HG03139 (cell line): ENCODE measurements at regions not wholly inside any gene's neighbourhood (a gene's known extent, or its start where the extent isn't known, plus 50 kb on each side); places are given as distances from the start of the nearest gene placed in this dataset.

Experiments
- ATAC-seq: cut with Tn5 transposase; IDR thresholded peaks from one replicate; pipeline ENCODE4 v1.9.1; 2021; ENCODE audit not compliant: unreplicated experiment

DNA sequence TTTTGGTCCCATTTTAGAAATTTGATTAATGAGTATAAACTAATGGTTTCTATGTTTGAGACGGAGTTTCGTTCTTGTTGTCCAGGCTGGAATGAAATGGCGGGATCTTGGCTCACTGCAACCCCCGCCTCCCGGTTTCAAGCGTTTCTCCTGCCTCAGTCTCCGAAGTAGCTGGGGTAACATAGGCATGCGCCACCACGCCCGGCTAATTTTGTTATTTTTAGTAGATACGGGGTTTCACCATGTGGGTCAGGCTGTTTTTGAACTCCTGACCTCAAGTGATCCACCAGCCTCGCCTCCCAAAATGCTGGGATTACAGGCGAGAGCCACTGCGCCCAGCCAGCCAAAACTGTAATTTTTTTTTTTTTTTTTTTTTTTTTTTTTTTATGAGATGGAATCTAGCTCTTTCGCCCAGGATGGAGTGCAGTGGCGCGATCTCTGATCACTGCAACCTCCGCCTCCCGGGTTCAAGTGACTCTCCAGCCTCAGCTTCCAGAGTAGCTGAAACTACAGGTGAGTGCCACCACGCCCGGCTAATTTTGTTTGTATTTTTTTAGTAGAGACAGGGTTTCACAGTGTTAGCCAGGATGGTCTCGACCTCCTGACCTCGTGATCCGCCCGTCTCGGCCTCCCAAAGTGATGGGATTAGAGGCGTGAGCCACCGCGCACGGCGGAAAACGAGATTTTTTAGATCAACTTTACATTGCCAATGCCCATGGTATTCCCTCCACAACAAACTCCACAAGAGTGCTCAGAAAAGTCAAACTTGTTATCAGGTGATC lies 127.8 kb downstream of the HFE start:
- ATAC-seq: no peak

DNA sequence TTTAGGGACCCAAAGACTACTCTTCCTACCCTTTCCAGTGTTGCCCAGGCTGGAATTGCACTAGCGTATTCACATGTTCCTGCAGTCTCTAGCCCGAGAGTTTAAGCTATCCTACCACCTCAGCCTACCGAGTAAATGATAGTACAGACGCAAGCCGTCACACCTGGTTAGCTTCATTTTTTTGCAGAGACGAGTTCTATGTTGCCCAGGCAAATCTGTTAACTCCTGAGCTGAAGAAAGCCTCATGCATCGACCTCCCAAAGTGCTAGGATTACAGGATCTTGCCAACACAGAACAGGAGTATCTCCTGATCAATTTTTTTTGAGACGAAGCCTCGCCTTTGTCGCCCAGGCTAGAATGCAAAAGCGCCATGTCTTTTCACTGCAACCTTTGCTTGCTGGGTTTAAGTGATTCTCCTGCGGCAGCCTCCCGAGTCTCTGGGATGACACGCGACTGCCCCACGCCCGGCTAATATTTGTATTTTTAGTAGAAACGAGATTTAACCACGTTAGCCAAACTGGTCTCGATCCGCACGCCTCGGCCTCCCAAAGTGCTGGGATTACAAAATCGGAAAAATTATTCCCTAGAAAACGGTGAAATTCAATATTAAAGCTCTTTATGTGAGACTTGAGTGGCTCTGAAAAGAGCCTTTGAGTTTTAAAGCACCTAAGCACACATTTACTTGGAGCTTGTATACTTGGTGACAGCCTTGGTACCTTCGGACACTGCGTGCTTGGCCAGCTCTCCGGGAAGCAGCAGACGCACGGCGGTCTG lies 128.5 kb downstream of the HFE start:
- ATAC-seq: peak; percentile 20

DNA sequence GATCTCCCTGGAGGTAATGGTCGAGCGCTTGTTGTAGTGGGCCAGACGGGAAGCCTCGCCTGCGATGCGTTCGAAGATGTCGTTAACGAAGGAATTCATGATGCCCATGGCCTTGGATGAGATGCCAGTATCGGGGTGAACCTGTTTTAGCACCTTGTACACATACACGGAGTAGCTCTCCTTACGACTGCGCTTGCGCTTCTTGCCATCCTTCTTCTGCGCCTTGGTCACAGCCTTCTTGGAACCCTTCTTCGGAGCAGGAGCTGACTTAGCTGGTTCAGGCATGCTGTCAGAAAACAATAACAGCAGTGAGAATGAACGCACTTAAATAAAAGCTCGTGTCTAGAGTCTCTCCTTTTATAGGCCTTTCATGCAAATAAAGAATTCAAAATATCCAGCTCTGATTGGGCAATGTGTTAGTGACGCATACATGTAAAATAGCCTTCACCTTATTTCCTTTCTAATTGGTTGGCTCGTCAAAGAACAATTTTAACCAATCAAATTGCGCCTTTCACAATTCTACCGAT lies 129.2 kb downstream of the HFE start:
- ATAC-seq: peak; percentile 62

DNA sequence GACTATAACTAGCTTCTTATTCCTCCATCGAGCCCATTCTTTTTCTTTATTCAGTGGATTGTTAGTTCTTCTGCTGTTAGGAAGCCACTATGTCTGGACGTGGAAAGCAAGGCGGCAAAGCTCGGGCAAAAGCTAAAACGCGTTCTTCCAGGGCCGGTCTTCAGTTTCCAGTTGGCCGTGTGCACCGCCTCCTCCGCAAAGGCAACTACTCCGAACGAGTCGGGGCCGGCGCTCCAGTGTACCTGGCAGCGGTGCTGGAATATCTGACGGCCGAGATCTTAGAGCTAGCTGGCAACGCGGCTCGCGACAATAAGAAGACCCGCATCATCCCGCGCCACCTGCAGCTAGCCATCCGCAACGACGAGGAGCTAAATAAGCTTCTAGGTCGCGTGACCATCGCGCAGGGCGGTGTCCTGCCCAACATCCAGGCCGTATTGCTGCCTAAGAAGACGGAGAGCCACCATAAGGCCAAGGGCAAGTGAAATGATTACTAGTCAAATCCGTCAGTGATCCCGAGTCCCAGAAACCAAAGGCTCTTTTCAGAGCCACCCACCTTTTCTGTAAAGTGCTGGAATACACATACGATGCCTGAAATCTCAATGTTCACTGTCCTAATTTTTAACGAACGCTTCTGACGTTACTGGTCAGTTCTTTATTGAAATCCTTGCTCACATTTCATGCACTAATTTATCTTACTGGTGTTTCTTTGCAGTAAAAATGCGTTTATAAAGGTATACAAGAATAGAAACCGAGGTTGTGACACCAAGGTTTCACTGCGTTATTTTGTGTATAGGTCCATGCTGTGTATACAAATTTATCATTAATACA lies 129.9 kb downstream of the HFE start:
- ATAC-seq: peak; percentile 40

DNA sequence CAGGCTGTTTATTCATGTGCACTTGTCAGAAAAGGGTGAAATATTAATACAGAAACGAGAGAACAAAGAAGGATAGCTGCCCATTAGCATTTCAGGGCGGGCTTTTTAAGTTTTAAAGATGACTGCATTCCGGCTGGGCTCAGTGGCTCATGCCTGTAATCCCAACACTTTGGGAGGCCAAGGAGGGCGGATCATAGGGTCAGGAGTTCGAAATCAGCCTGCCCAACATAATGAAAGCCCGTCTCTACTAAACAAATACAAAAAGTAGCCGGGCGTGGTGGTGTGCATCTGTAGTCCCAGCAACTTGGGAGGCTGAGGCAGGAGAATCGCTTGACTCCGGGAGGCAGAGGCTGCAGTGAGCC lies 130.5 kb downstream of the HFE start:
- no peak for ATAC-seq

DNA sequence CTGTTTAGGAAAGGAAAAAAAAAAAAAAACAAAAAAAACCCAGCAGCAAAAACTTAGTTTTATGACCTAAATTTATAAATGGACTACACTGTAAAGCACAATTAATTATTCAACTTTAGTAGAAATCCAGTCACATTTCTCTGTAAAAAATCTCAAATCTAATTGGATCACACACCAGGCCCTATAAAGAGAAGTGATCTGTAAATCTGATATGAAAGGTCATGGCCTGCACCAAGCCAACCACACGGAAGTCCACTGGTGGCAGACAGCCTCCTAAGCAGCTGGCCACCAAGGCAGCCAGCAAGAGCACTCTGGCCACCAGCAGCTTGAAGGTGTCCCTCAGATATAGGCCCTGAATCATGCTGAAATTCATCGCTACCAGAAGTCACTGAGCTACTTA lies 131.6 kb downstream of the HFE start:
- no peak for ATAC-seq

DNA sequence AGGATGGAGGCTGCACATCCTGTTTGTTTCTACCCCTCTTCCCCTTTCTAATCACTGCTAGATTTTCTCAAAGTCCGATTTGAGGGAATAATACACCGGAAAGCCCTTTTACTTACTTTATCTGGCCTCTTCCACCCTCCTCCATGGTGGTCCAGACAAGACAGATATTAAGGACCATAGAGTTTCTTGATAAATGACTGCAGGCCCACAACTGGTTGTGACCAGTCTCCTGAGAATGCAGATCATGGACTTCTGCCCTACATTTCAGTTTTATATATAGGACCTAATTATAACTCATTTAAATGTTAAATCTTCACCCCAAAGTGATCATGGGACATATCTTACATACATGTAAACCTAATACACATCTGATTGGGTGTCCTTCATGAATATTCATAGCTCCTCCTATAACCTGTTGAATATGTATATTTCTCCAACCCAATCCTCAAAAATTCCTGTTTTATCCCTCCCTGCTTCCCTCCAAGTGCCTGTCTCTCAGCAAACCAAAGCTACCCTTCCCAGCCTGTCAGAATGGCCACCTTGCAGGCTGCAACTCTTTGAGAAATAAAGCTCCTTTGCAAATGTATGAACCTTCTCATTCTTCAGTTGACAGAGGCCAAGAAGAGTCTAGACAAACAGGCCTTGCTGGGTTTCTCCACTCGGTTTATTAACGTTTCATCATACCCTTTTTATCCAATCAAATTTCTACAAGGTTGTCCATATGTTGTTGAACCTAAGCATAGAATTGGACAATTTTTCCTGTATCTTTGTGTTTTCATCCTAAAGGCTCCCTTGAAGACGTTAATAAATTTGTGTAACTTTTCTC lies 133.1 kb downstream of the HFE start:
- no peak for ATAC-seq

DNA sequence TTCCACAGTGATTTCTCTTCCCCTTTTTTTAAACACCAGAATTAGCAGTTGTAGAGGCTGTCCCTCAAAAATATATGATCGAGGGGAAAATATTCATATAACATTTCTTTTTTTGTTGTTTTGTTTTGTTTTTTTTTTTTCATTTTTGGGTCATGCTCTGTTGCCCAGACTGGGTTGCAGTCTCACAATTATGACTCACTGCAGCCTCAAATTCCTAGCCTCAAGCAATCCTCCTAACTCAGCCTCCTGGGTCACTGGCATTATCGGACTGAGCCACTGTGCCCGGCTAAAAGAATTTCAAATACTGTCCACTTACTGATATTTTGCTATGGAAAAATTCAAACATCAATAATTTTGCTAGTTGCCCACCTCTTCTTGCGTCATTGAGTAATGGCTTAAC lies 134.0 kb downstream of the HFE start:
- ATAC-seq: no peak

DNA sequence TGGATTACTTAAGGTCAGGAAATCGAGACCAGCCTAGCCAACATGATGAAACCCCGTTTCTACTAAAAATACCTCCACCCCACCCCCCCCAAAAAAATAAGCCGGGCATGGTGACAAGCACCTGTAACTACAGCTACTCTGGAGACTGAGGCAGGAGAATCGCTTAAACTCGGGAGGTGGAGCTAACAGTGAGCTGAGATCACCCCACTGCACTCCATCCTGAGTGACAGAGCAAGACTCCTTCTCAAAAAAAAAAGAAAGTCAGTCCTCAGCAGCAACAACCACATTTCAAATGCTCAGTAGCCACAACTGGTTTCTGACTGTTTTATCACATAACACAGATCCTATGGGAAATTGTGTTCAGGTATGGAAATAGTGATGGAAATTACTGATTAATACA lies 135.3 kb downstream of the HFE start:
- no peak for ATAC-seq

DNA sequence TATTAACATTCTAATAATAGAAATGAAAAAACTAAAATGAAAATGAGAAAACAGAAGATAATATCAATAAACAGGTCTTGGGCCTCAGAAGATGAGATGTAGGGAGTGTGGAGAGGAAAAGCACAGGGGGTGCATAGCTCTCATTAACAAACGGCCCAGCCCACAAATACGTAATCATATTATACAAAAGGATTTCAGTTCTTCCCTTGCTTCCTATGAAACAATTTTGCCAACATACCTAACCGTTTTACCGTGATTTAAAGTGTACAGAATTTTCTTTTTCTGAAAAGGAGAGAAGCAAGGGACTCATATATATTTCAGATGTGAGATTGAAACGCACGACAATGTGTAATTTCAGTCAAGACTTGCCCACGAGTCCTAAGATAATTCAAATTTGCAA lies 136.0 kb downstream of the HFE start:
- no peak for ATAC-seq

DNA sequence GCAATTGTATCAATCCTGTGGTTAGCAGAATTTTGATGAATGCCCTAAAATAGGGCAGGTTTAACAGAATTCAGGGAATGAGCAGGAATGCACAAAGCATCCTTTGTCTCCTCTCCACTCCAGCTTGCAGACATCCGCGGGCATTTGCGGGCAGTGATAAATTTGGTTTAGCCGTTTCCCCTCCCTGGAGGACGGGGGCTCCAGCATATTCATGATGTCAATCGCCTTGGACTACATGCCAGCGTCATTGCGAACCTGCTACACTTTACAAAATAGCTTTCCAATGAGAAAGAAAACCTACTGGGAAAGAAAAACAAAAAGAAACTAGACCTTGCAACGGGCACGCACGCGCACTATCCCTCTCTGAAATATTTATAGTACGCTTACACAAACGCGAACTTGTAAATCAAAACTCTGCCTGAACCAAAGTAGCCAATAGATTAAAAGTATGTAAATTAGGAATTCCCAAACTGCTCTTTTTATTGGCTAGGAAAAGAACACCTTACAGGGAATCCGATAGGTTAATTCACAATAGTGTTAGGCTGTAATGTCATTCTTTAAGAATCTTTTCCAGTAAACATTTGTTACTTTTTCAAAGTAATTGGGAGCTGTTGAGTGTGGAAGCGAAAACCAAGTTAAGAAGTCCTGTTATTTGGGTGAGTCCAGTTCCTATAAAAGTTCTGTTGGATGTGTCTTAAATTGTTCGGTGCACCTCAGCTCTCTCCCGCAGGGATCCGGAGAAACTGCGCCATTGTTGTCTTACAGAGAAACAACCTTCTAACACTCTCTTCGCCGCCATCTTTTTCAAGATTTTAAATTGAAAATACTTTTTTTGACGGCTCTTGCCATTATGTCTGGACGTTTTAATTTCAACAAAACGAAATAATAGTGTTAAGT lies 136.7 kb downstream of the HFE start:
- ATAC-seq: peak; percentile 52

DNA sequence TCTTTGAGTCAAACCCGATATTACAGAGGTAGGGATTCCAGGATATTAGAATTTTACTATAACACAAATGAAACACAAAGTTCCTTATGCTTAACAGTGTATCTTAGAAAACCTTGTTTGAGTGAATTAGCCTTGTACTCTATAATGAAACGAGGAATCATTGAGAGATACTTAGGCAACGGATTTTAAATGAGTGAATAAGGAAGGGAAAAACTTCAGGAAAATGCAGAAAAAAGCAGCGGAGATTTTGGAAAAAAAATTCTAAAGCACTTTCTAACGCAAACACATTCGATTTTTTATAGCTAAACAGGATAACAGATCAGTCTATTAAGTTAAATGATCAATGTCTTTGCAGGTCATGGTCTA lies 137.3 kb downstream of the HFE start:
- no peak for ATAC-seq

DNA sequence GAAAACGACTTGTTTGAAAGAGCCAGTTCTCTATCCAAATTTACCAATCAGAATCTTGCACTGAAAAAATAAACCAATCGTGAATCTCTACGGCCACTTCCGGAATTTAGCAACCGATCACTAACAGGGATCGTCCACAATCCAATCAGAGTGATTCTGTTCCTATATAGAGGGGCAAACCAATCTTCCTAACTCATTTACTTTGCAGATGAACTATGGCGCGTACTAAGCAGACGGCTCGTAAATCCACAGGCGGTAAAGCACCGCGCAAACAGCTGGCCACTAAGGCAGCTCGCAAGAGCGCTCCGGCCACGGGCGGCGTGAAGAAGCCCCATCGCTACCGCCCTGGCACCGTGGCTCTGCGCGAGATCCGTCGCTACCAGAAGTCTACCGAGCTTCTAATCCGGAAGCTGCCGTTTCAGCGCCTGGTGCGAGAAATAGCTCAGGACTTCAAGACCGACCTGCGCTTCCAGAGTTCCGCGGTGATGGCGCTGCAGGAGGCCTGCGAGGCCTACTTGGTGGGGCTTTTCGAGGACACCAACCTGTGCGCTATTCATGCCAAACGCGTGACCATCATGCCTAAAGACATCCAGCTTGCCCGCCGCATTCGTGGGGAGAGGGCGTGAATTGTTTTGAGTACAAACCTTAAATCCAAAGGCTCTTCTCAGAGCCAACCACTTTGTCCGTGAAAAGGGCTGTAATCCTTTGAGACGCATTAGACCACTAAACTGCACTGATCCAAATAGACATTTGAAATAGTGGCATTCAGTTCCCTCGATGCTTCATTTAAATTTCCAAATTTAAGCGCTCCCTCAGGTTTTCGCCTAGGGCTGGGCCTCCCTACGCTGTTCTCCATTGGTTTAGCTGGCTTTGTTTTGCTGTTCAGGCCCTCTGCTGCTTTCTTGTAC lies 138.0 kb downstream of the HFE start:
- no peak for ATAC-seq

DNA sequence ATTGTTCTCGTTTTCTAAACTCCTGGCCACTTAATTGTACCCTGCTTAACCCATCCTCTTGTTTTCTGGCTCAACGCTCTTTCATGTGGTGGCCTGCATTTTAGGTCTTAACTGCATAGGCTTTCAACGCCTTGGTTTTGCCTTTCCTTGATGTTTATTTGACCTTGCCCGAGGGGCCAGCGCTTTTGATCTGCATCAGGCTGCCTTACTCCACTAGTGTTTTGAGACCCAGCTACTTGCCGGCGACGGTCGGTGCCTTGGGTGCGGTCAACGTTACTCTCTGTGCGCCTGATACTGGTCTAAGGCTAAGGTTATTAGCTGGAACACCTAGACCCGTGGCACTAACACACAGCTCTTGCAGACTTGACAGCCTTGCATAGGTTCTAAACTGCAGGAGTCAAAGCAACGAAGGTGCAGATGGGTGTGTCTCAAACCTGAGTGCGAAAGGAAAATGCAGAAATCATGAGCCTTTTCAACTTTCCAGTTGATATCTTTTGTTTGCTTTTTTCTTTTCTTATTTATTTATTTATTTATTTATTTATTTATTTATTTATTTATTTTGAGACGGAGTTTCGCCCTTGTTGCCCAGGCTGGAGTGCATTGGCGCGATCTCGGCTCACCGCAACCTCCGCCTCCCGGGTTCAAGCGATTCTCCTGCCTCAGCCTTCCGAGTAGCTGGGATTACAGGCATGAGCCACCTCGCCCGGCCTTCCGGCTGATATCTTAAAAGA lies 138.8 kb downstream of the HFE start:
- ATAC-seq: no peak

DNA sequence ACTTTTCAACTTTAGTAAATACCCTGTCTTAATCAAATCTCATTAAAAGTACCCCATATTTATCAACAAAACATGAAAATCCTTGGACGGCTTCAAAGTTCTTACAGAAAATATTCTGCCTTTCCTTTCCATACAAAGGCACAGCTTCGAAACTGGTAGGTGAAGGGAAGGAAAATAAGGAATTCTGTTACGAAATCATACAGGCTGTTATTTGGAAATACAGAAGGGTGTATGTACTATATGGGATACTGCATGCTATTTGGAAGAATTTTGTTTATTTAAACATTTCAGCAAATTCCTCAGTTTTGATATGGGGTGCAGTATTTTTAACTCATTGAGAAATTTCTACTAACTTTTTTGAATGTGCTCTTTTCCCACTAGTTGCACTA lies 138.4 kb upstream of the BTN3A2 start:
- no peak for ATAC-seq

DNA sequence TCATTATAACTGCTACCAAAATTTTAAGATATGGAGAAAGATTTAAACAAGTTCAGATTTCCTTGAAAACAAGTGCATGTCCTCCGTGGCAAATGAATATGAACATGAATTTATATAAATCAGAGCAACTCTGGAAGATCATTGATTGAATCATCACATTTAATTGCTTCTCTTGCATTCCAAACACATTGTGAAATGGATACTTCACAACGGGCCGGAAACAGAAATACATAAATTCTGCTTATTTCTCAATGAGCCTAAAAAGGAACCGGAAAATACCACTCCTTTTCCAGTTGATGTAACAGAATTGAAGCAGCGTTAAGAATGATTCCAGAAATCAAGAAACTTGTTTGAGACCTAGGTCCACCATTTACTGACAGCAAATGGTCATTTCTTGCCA lies 134.6 kb upstream of the BTN3A2 start:
- no peak for ATAC-seq

DNA sequence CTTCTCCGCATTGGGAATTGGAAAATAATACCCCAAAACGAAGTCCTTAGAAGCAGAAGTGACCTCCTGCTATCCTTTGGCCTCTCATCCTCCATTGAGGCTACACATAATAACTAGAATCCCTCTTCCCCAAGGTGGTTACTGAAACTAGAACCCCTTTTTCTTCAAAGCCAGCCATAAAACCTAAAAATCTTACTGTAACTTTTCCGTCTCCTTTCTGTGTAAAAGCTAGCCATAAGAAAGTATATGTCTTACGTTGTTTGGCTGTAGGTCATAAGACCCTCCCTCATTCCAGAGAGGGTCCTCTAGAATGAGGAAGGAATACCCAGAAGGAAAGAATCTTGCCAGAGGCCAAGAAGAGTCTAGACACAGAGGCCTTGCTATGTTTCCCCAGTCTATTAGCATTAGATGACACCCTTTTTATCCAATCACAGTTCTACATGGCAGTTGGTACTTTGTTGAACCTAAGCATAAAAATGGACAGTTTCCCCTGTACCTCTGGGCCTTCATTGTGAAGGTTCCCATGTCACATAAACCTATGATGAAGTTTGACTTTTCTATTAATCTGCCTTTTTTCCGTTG lies 133.9 kb upstream of the BTN3A2 start:
- ATAC-seq: no peak
